GM19238 (cell line): ENCODE measurements at regions not wholly inside any gene's neighbourhood (a gene's known extent, or its start where the extent isn't known, plus 50 kb on each side); places are given as distances from the start of the nearest gene placed in this dataset.

ENCODE experiments used
- DNase-seq: peaks from one replicate; pipeline ENCODE4 v3.0.0; 2011; ENCODE audit warnings: low spot score; ENCODE audit not compliant: insufficient read length

DNA sequence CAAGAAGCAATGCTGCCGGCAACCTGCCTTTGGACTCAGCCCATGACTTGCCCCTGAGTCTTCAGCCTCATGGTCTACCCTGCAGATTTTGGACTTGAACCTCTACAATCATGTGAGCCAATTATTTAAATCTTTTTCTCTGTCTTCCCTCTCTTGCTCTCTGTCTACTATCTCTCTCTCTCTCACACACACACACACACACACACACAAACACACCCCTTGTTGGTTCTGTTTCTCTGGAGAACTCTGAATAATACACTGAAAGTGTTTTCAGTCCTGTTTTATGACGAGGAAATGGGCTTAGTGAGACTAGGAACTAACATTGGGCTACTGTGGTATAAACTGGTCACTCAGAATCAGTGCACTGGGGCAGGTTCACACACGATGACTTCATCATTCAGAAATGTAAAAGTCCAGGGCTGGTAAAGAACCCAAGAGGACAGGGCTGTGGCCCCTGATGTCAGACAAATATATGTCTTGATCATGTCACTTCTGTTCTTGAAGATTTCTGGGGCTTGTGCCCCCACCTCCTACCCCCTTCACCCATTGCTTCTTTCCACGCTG is 266.1 kb upstream of the SIX2 start:
- DNase-seq = no peak

DNA sequence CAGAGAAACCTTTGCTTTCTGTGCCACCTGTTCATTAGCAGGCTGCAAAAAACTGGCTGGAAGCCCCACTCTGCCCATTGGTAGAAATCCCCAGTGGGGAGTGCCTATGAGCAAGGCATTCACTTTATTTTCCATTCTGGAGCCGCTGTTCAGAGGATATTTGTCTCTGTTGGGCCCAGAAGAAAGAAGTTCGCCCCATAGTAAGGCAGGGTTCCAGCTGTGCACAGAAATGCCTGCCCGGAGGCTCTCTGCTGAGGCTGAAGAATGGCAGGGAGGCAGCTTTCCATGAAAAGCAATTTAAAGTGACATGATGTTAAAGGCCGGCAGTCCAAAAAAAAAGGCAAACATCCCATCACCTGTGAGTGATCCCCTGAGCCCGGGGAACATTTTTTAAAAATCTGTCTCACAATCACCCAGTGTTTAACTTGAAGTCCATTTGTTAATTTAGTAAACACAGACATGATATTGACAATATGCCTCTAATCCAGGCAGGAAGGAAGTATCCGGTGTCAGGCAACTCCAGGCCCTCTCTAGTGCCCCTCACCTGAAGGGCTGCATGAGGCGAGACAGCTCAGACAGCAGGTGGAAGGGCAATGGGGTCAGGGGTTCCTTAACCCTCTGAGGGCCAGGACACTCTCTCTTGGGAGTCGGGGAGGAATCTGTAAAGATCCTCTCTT is 265.1 kb upstream of the SIX2 start:
- DNase-seq = no peak

DNA sequence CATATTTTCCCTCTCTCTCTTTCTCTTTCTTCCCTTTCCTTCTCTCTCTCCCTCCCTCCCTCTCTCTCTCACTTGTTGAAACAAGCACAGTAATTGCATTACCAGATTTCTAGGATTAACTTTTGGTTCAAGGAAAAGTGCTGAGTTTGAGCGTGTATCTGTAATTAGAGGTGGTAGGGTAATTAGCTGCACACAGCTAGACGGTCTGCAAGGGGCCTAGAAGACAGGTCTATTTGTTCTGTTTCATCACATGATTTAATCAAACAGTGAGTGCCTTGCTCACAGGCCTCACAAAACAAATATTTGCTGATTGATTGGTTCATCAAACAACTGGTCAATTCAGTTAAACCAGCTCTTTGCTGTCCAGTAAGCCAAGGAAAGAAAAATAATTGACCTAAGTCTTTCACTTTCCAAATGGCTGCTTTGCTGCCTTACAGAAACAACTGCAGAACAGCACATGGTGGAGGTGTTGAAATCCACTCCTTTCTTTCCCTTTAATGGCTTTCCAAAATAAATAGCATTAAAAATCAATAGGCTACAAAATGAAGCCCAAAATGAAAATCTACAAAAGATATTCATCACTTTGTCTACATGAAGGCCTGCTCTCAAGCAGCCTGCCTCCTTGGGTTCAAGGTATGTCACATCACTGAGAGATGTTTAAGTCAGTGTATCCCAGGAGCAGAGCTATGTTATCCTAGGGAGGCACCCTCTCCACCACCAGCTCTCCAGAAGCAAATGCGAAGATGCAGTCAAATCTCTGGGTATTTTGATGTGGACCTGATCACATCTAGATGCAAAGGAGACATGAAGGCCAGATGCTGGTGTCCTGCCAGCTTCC is 264.4 kb upstream of the SIX2 start:
- no peak for DNase-seq

DNA sequence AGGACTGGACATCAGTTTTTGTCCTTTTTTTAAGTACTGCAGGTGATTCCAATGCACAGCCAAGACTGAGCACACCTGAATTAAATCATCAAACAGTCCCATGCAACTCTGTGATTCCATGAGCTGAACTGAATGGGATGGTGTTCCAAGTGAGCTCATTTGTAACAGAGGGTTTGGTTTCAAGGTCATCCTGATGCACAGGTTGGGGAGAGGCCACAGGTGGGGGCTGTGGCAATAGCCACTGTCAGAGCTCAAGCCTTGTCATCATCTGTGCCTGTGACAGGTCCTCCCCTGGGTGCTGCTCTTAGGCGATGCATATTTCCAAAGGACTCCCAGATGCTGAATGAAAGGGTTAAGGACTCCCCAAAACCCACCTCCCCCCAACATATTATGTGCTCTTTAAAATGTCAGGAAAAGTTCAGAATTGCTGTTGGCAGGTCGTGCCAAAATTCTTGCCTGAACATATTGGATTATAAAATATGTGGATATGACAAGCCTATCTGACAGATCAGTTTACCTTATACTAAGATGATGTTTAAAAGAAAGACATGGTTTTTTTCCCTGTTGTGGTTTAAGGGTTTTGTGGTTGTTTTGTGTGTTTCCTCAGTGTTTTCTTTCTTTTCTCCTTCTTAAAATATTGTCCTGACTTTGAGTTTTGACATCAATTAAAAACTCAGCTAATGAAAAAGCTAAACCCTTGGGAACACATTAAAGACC is 263.5 kb upstream of the SIX2 start:
- DNase-seq = no peak

DNA sequence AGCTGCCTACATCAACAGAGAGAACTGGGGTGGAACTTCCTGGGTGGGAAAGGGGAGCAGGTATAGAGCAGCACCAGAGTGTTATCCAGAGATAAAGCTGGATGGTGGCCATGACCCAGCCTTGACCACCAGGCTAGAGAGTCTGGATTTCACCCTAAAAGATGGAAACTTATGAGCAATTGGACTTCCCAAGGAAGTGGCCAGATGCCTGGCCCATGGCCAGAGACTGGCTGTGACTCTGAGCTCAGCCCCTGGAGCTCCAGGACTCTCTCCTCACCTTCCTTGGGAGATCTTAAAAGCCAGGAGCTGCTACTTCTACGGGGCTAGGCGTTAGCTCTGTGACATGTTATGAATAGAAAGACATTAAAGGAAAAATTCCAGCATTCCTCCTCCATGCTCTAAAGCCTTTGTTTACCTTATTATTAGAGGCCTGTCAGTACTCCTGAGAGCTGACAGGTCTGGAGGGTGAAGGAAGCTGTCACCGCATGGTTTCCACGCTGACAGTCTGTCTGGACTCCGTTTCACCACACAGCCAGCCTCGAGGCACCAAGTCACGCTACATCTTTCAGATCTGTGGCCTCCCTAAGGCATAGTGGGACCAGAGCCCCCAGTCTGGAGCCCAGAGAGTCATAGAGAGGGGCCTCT is 260.0 kb upstream of the SIX2 start:
- no peak for DNase-seq

DNA sequence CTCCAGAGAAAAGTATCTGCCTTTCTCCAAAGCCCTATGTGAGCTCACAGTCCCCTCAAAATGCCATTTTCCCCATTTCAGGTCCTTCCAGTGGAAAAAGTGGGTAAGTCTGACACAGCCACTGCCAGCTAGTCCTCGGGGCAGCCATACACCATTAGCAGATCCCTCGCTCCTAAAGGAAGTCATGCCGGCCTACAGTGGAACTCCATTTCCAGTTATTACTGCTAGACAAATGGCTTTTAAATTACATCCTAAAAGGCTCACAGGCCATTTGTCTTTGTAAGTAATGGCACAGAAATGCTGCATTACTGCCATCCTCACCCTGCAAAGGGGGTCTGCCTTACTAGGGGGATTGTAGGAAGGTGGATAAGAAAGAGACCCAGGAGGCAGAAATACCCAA is 259.4 kb upstream of the SIX2 start:
- no peak for DNase-seq

DNA sequence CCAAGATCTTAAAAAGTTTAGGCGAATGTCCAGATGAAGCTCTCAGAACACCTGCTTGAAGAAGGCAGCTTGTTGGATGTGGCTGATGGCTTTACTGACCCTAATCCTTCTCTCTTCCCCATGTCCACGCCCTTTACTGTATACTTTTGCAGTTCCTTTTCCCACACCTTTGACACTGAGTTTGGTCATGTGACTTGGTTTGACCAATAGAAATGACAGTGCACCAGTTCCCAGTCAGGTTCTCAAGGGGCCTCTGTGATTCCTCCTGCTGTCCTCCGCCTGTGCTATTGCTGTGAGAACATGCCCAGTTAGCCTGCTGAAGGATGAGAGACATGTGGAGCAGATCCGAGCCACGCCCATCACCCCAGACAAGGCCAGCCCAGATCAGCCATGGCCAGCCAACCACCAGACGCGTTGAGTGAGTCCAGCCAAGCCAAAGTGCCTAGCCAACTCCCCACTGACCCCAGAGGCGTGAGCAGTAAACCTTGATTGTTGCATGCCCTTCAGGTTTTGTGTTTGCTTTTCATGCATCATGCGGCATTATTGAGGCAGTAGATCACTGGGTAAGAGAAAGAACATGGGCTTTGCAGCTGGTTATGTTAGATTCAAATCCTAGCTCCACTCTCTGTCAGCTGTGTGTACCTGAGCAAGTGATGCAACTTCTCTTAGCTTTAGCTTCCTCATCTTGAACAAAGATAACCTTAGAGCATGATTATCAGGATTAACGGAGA is 258.0 kb upstream of the SIX2 start:
- DNase-seq = no peak

DNA sequence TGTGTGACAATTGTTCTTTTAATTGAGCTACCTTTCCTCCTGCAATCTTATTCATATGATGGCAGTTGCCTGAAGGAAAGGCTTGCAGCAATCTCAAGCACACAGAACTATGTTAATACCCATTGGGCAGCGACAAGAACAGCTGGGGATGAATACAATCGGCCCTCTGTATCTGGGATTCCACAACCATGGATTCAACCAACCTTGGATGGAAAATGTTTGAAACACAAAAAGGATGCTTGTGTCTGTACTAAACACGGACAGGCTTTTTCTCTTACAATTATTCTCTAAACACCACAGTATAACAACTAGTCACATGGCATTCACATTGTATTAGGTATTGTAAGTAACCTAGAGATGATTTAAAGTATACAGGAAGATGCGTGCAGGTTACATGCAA is 256.1 kb upstream of the SIX2 start:
- DNase-seq = no peak

DNA sequence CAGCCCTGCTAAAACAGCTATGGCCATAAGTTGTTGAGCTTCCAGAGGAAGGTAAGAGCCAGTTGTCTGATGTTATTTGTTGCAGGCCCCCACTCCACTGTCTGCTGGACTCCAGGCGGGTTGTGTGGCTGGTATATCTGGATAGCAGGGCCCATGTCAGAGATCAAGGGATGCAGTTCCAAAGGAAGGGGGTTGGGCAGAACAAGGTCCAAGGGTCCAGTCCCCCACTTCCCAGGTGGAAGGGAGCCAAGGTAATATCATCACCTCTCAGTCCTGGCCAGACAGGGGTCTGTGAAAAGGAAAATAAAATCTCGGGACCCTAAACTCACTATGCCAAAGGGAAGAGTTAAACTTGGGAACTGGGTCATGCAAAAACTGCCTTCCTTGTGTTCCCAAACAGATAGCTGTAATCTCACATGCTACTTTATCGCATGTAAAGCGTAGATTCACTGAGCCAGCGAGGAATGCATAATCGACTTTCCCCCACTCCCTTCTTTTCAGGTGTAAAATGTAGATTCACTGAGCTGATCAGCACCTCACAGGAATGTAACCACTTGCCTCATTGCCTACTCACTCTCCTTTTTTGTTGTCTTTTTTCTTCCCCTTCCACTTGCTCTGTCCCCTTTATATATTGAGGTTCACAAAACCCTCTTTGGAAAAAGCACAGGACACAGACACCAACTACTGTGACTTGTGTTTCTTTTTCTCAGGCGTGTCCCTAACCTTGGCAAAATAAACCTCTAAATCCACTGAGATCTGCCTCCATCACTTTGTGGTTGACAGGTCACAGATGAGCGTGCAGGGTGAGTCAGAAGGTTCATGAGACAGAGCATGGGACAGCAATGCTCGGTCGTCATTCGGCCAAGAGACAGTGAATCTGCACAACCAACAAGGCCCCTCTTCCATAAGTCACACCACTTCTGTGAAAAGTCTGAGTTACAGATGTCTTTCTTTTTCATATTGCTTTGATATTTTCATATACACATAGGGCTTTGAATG is 255.3 kb upstream of the SIX2 start:
- no peak for DNase-seq

DNA sequence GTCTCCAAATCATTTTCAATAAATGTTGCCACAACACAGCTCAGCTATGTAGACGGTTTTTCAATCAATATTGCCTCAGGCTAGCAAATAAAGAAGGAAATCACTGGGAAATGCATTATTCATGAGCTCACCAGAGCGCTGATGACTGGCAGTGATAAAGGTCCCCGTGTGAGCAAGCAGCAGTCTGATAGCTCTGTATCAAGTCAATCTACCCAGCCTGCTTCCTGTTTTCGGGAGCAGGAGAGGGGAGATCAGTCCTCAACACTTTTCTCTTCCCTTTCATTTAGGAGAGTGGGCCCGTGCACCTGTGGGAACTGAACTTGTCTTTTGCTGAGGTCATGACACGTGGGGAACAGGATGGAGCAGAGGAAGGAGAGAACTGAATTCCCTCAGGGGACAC is 253.9 kb upstream of the SIX2 start:
- DNase-seq = no peak

DNA sequence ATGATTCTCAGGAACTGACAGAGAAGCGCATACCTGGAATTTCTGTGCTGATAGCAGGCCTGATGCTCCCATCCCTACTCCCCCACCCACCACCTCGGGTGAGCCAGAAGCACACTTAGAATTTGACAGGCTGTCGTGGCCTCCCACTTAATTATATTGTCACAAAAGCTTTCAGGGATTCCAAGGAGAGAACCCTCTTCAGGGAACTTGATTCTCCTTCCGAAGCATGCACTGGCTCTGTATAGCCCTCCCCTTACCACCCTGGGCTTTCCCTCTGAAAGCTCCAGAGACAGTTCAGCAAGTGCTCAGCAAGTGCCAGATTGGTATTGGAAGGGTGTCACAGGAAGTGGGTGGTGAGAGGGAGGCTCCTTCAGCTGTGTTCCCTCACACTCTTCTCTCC is 252.5 kb upstream of the SIX2 start:
- DNase-seq = no peak

DNA sequence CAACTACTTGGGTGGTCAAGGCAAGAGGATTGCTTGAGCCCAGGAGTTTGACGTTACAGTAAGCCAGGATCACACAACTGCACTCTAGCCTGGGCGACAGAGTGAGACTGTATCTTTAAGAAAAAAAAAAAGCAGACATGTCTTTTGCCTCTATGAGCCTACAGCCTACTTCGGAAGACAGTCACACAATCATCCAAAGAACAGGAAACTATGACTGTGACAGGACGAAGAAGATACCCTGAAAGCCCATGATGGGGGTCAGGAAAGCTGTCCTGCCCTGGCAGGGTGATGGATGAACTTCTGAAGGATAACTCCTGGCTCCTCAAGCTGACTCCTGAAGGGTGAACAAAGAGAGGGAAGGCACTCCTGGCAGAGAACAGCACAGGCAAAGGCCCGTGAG is 251.7 kb upstream of the SIX2 start:
- DNase-seq = no peak

DNA sequence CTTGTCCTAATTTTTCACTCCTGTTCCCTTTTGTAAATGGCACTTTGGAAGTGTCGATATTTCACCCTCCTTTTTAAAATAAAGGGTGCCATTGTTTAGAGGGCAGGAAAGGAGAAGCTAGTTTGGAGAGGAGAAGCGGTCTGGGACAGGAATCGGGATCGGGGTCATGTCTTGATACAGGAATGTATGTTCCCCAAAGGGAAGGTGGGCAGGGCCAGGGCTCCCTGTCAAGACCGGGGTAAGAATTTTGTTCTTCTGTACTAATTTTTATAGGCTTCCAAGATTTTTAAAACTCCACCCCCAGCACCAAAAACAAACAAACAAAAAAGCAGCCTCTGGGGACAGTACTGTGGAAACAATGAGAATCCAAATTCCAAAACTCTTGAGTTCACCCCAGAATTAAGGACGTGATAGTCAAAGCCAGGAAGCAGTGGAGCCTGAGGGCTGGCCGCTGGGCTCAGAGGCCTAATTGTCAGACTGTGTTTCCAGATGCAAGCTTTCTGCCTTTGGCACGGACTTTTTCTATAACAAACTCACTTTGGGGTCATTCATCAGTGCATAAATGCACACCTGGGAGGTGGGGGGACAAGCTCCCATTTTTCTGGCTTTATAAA is 250.4 kb upstream of the SIX2 start:
- DNase-seq = no peak

DNA sequence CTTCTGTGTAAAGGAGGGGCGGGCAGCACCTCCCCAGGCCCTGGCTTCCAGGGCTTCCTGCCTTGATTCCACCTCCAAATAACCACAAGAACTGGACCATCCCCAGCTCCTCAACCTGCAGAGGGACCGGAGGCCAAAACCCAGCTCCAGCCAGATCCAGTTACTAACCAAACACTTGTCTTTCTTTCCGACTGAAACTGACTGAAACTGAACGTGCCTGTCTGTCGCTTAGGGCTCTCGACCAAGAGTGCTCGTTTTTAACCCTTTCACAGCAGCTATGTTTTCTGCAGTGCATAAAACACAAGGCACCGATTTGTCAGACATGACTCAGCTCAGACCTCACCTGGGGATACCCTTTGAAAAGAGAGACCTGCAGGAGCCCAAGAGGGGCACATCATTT is 249.9 kb upstream of the SIX2 start:
- no peak for DNase-seq

DNA sequence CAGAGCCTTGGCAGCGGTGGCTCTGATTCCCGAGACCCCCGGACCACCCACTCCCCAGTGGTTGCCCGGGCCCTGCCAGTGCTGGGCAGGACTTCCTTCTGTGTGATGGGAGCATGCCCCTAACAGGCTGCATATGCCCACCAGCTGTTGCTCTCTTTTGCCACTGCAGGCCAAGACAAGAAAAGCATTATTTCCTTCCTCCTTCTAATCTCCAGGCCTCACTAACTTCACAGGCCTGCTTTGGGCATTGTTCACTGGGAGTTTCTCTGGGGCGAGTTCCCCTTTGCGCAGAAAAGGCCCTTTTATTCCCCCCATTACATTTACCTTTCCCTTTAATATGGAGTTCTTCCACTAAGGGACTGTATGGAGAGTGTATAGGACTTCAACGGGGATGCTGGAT is 249.1 kb upstream of the SIX2 start:
- no peak for DNase-seq

DNA sequence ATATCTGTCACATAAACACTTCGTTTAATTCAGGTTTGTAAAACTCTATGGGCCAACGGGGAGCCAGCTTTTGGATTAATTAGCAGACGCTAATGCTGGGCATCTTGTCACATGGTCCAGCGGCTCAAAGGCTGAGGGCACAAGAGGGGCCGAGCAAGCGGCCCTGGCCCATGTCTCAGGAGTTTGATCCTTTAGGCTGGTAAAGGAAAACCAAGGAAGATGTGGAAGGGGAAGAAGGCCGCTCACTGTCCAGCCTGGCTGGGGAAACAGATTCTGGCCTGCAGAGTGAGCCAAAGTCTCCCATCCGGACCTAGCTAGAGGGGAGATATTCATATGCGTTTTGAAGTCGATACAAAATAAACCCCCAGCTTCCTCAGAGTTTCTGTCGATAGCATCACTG is 248.6 kb upstream of the SIX2 start:
- no peak for DNase-seq

DNA sequence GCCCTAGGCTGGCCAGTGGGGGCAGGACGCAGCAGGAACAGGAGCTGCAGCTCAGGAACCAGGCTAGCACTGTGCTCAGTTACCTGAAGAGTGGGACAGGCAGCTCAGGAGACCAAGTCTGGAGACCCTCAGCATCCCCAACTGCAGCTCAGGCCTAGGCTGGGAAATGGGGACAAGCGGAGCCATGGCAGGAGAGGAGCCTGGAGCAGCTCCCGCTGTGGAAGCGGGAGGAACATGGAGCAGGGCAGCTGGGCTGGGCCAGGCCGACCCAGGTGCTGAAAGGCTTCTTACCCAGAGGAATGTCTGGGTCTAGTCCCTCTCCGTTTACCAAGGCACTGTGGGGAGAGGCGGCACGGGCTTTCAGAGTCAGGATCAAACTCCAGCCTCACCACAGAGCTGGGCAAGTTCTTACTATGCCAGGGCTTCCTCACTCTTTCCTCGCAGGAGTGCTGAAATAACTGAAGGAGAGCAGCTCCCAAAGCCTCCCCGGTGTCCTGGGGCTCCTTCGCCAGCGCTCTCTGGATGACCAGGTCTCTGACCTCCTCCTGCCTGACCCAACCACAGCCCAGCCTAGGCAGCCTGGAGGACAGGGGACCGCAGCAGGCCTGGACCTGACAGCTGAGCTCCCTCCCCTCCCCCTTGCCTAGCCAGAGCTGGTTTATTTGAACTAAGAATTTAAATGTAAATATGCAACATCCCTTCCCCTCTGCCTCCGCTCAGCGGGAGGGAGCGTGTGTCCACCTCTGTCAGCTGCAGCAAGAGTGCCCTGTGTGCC is 247.8 kb upstream of the SIX2 start:
- no peak for DNase-seq

DNA sequence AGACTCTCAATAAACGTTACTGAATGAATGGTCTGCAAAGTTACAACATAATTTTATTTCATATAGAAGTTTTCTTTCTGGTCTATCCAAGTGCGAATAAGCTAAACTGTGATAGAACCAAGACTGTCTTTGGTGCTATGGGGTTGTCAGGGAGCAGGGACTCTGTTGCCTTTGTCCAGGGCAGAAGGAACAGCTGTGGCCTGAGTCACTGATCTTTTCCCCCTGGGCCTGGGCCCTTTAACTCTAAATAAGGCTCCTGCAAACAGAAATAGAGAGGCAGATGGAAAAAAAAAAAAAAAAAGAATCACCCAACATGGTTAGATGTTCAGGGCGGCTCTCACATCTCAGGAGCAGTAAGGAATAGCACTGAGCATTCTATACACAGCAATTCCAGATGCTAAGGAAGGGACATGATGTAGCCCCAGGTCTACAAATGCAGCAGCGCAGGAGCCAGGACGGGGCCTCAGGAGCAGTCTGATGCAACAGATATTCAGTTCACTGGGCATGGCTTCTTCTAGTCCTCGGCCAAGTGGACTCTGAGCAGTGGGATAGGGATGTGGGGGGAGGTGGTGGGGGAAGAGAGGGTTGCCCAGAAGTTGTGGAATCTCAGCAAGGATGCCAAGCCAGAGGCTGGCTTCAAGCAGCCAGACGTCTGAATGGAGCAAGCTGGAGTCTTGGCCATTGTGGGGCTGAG is 247.1 kb upstream of the SIX2 start:
- no peak for DNase-seq
